GM18868 (cell line): ENCODE measurements at regions not wholly inside any gene's neighbourhood (a gene's known extent, or its start where the extent isn't known, plus 50 kb on each side); places are given as distances from the start of the nearest gene placed in this dataset.

ENCODE experiments used
- ATAC-seq: cut with Tn5 transposase; IDR thresholded peaks from one replicate; pipeline ENCODE4 v1.9.1; 2021; ENCODE audit warnings: mild to moderate bottlenecking, moderate library complexity; ENCODE audit not compliant: unreplicated experiment

- ATAC-seq, result no peak
These were observed 87.9 kb upstream of the SPRY1 start for GRCh38 chr4:123308667-123309066.

- no peak for ATAC-seq
These were observed 84.5 kb upstream of the SPRY1 start for GRCh38 chr4:123312116-123312515.

GRCh38 chr4:123312951-123313592 lies 83.5 kb upstream of the SPRY1 start:
- no peak for ATAC-seq

- no peak for ATAC-seq
These were observed 81.0 kb upstream of the SPRY1 start for GRCh38 chr4:123315617-123316016.

GRCh38 chr4:123317211-123317610 lies 79.4 kb upstream of the SPRY1 start:
- no peak for ATAC-seq

GRCh38 chr4:123319639-123320038 lies 77.0 kb upstream of the SPRY1 start:
- no peak for ATAC-seq

GRCh38 chr4:123323998-123324397 lies 72.6 kb upstream of the SPRY1 start:
- ATAC-seq, result no peak

GRCh38 chr4:123325241-123325681 lies 71.3 kb upstream of the SPRY1 start:
- peak; percentile 97 for ATAC-seq

GRCh38 chr4:123327346-123327745 lies 69.2 kb upstream of the SPRY1 start:
- ATAC-seq, result no peak

- ATAC-seq, result no peak
These were observed 68.7 kb upstream of the SPRY1 start for GRCh38 chr4:123327846-123328429.

- ATAC-seq, result no peak
These were observed 57.9 kb upstream of the SPRY1 start for GRCh38 chr4:123338715-123339114.

- ATAC-seq, result no peak
These were observed 56.9 kb upstream of the SPRY1 start for GRCh38 chr4:123339507-123340380.

- no peak for ATAC-seq
These were observed 56.3 kb upstream of the SPRY1 start for GRCh38 chr4:123340381-123340701.

- ATAC-seq, result no peak
These were observed 54.1 kb upstream of the SPRY1 start for GRCh38 chr4:123342498-123342897.

GRCh38 chr4:123343400-123344041 lies 53.1 kb upstream of the SPRY1 start:
- no peak for ATAC-seq

GRCh38 chr4:123345137-123345934 lies 51.3 kb upstream of the SPRY1 start:
- no peak for ATAC-seq

- no peak for ATAC-seq
These were observed 50.7 kb upstream of the SPRY1 start for GRCh38 chr4:123345935-123346300.

- ATAC-seq, result no peak
These were observed 50.2 kb upstream of the SPRY1 start for GRCh38 chr4:123346330-123346940.
